Islet precursor cell (in vitro differentiated cells): ENCODE measurements at regions not wholly inside any gene's neighbourhood (a gene's known extent, or its start where the extent isn't known, plus 50 kb on each side); places are given as distances from the start of the nearest gene placed in this dataset.

Experiments used
- DNase-seq: peaks from one replicate; pipeline ENCODE4 v3.0.0-alpha.2; 2018

DNA sequence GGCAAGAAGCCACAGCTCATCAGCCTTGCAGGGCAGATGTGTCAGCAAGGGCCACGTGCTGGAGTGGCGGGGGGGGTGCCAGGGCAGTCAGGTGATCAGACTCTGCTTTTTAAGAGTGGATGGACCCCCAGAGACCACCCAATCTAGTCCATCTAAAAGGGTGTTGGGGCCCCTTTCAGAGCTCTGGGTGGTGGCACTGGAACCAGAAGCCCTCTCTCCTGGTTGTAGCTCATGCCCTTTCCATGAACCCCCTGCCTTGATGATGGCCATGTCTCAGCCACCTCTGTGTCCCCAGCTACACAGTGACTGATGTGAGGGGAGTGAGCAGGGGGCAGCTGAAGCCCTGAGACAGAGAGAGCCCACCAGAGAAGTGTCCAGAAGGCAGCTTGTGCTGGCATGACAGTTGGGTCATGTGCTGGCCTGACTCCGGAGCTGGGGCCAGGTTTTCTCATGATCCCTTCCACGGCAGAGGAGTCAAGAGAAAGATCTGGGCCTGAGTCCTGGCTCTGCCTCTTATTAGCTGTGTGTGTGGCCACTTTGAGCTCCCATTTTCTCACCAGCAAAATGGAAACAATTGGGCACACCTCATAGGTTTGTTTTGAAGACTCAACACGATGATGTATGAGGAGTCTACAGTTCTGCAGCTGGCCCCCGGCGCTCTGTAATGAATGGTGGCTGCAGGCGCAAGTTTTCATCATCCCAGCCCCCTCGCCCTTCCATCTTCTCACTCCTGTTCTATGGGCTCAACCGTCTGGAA, 195.7 kb downstream of the ZFP36L2 start:
- no peak for DNase-seq

DNA sequence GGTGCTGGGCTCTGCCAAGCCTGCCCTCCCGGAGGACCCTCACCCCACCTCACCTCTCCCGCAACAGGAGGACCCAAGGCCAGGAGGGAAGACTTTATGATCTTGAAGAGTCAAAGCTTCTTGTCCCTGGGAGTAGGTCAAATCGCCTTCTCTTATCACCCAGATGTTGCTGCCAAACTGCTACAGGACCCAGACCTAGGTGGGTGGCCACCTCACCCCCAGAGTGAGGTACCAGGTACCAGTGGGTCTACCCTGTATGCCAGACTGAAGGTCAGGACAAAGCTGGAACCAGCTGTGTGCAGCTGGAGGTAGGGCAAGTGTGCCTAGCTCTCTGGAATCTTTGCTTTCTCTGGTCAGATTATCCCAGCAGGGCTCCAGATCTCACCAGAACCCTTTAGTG, 197.2 kb downstream of the ZFP36L2 start:
- no peak for DNase-seq

DNA sequence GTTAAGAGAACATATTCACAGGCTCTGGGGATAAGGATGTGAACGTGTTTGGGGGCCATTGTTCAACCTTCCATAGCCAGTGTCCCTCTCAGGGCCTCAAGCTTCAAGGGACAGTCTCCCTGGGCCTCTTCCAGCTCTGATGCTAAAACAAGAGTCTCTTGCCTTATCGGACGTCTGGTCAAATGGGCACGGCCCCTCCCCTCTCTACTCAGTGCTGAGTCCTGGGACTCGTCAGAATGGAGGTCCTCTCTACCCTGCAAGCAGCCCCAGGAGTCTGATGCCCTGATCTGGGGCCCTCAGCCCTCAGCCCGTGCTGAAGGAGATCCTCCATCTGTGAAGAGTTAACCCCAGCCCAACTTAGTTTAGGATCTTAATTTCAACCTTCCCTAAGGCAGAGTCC, 198.2 kb downstream of the ZFP36L2 start:
- DNase-seq: no peak

DNA sequence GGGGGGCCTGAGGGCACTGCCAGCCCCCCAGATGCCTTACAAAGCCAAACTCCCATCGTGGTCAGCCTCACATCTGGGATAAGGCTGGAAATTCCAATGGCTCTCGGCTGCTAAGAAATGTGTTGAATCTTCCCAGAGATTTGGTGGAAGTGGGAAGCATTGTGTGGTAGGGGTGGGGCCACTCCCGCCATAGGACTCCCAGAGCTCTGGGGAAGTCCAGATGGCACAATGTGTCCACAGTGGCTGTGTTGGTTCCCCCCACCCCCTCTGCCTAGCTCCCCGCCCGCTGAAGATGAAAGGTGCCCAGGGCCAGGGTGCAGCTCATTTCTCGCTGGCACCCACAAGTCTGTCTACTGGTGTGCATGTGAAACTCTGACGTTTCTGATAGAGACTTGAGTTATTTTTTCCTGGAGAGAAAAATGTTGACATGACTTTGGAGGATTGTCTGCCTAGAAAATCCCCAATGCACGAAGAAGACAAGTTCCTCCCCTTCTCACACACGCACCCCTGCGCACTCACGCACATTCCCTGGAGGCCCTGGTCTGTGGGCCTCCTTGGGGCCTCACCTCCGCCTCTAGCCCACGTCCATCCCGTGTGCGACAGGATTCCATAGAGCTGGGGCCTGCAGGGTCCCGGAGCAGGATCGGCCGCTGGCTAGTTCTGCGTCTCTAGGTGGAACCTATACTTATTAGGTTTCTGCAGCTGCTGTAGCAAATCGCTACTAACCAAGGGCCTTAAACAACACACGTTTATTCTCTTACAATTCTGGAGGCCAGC, 199.1 kb downstream of the ZFP36L2 start:
- no peak for DNase-seq

DNA sequence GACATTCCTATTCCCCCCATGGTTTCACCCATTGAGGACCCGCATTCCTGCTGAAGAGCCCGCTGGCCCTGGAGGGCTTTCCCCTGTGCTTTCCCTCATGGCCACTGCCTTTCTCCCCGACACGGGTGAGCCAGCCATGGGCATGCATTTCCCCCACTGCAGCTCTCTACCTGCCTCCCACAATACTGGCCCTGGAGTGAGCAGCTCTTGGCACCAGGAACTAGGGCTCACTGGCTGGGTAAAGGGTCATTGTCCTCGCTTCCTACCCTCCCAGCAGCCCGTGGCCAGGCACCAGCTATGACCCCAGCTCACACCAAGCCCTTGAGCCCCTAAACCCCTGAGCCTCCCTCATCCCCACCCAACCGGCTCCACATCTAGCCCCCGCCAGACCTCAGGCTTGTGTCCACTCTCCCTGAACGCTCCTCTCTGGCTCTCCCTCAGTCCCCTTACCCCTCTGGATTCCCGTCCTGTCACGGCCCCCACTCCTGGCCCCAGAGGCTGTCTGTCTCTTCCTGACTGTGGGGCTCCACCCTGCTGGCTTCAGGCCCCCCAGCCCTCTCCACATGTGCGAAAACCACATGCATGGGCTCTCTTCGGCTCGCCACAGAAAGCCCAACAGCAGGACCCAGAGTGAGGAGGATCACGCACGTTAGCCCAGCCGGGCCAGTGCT, 199.8 kb downstream of the ZFP36L2 start:
- DNase-seq: no peak

DNA sequence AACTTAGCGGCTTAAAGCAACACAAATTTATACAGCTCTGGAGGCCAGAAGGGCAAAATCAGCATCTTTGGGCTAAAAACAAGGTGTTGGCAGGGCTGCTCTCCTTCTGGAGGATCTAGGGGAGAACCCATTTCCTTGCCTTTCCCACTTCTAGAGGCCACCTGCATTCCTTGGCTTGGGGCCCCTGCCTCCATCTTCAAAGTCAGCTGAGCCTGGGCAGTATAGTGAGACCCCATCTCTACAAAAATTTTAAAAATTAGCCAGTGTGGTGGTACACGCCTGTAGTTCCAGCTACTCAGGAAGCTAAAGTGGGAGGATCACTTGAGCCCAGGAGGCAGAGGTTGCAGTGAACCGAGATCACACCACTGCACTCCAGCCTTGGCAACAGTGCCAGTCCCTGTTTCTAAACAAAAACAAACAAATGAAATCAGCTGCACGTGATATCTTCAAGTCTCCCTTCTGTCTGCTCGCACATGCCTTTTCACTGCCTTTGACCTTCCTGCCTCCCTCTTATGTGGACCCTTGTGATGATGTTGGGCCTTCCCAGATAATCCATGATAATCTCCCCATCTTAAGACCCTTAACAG, 200.6 kb downstream of the ZFP36L2 start:
- no peak for DNase-seq

DNA sequence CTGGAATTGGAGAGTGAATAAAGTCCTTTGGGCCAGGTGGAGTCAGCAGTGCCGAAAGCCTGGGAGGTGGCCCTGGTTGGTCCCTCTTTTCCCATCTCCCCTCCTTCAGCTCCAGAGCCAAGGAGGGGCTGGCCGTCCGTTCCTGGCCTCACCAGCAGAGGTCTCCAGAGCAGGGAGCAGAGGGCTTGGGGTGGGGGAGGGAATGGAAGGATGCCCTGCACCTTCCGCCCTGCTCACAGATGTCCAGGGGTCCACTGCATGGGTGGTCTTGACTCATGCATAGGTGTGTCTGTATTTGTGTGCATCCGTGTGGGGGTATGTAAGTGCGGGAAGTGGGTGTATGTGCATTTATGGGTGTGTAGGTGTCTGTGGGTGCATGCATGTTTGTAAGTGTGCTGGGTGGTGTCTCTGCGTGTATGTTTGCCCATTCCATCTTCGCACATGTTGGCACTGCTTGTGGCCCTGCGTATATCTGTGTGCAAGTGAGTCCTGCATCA, 201.8 kb downstream of the ZFP36L2 start:
- DNase-seq: peak; percentile 86

DNA sequence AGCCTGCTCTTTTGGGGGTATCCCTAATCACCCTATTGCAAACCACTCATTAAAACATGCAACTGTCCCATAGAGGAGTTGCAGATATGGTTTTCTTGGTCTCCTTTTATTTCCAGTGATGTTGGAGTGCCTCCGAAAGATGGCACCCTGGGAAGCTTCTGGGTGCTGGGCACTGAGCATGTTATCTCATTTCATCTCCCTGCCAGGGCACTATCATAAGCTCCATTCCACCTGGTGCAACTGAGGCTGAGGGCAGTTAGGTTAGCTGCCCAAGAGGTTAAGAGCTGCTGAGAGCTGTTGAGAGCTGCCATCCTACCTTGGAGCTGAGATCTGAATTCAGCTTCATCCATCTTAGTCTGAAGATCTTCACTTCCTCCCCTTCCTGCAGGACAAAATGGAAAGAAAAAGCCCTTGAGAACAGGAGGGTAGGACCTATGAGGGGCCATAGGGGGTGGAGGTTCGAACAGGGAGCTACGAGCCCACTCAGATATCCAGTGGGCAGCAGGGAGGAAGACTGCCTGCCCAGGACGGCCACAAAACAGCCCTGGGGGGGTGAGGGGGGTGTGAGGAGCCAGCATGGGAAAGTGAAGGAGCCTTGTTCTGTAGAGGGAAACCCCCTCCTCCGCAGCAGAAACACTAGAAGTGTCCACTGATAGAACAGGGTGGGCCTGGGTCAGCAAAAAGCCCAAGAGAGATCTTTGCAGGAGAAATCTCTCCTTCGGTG, 202.5 kb downstream of the ZFP36L2 start:
- DNase-seq: no peak

DNA sequence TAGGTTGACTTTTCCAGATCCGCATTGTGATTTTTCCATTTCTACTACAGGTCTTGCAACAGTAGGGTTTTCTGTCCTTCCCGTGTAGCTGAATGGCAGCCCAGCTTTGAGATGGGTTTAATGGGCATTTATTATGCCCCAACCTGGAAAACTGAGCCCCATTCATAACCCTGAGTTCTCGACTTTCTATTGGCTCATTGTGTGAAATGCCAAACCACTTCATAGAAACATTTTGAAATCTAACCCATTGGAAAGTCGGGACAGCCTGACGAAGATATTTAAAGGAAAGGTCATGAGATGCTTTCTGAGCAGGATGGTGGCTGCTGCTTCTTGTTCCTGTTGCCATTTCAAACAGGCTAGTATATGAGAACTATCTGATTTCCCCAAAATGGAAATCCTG, 203.5 kb downstream of the ZFP36L2 start:
- no peak for DNase-seq

DNA sequence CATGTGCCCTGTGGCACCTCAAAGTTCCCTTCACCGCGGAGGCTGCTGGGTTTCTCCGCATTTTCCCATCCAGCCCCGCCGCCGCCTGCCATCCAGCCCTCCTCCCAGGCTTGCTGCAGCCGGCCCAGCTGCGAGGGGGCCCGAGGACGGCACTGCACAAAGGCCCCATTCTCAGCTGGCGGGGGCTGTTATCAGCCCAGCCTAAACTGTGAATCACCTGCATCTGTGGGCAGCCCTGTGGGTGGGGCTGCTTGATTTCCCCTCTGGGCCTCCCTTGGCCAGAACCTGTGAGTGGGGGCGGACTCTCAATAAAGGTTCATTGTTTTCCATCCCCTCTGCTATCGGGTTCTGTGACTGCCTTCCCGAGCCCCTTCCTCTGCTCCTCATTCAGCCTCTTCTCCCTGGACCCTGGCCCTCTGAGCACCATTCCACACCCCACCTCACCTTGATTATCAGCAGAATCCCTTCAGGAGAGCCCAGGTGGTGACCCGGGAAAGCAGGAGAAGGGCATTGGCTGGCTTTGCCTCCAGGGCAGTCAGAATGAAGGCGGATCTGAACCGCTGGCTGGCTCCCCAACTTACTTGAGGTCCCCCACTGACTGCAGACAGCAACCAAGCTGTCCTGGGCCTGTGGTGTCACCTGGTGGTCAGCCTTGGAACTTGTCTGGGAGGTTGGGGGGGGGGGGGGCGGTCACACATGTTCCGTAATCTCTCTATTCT, 204.5 kb downstream of the ZFP36L2 start:
- DNase-seq: peak; percentile 94

DNA sequence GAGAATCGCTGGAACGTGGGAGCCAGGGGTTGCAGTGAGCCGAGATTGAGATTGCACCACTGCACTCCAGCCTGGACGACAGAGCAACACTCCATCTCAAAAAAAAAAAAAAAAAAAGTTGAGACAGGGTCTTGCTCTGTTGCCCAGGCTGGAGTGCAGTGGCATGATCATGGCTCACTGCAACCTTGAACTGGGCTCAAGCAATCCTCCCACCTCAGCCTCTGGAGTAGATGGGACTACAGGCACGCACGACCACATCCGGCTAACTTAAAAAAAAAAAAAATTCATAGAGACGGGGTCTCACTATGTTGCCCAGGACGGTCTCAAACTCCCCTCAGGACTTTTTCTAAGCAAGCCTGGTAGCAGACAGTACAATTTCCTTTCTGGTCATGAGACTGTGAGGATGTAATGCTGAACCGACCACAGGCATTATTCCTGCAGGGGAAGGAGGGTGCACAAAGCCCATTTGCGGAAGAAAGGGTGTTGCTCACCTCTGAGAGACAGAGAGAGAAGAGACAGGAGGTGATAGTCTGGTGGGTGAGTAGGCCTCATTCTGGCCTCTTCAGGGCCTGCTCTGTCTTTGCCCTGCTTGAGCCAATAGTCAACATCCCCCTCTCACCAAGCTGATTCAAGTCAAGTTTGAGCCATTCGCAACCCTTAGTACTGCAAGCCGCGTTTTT, 205.3 kb downstream of the ZFP36L2 start:
- DNase-seq: no peak

DNA sequence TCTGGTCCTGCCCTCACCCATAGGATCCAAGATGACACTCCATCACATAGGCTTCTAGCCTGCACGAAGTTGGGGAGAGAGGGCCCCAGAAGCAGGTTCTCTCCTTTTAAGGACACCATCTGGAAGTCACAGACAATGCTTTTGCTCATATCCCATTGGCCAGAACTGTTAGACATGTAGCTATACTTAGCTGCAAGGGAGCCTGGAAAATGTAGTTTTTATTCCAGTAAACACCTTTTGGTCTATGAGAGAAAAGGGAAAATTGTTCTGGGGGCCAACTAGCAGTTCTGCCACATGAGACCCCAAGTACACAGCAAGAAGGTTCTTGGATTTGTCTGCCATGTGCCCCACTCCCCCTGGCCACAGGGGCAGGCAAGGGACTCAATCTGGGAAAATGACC, 206.1 kb downstream of the ZFP36L2 start:
- DNase-seq: no peak

DNA sequence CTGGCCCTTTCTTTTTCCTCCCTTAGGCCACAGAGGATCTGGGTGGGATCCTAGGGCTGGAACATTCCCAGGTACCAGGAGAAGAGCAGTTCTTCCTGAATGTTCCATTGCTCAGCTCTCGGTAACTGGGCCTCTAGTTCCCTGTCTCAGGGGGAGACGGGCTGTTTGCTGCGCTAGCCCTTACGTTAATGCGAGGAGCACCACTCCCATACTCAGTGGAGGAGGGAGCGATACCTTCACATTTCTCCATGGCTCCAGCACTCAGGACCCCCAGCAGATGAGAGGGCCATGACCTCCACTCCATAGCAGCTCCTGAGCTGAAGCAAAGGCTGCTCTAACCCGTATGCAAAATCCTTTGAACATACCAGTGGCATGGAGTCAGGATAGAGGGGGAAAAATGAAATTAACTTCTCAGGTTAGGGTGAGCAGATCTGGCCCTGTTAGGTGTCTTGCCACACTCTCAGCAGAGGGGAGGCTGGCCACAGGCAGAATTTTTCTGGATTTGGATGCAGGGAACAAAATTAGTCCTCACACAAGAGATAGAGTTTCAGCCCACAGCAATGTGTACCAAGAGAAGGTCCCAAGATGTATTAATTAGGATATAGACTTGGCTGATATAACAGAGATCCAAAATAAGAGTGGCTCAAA, 206.7 kb downstream of the ZFP36L2 start:
- no peak for DNase-seq

DNA sequence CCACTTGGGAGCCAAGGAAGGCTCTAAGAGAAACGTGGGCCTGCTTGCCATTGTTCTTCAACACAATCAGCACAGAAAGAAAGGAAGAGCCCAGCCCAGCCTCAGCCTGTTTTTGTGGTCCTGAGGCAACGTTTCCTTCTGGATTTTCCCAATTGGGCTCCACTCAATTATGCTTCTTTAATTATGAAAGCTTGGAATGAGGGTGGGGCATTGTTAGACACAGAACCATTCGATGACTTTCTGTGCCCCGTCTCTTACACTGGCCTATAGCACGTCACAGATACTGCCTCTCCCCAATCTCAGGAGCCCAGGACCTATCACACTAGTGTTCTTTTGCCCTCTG, 207.4 kb downstream of the ZFP36L2 start:
- DNase-seq: no peak

DNA sequence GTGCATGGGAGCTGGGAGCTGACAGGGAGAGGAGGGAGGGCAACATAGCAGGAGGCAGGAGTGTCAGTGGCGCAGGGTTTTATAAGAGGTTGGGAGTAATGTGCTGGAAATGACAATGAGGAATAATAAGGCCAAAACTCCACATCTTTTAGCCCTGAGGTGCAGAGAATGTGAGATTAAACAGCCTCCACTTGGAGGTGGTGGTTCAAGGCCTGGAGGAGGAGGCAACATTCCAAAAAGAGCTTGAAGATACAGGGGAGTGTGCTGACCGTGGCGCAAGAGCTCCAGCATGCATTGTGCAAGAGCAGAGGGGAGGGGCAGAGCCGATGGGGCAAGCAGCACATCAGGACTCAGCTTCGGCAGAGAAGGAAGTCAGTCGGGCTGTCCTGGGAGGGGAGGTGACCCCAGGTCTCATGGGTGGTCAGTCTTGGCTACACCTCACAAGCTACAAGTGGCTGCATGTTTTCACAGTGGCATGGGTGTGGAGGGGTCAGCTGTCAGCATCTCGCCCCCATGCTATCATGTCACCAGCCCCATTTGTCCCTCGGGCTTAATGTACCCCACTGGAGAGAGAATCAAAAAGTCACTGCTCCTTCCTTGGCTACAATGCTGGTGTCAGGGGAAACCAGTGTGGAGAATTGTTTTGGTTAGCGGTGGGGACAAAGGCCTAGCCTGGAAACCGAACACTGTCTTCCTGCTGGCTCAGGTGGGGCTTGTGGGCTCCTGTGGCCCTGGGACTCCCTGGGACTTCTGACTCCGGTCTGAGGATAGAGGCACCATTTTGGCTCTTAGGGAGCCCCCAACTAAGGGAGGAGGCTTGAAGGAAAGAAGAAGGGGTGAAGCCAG, 208.0 kb downstream of the ZFP36L2 start:
- no peak for DNase-seq

DNA sequence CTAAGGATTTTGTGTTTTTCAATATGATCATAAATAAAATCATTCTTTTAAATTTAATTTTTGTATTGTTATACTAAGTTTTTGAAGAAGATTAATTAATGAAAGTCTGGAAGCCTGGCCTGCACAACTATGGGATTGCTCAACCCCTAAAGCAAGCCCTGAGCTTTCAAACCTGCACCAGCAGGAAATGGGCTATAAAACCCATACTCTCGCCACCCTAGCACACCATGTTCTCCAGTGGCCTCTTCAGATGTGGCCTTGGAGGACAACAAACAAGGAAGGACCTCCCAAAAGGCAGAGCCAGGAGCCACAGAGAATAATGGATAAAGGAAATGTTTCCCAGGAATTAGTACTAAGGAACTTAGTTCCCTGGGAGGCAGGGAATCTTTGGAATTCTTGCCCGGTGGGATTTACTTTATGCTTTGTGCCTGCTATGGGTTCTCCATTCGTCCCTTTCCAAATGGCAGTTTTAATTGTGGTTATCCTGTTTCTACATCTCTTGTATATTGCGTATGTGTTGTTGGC, 212.5 kb downstream of the ZFP36L2 start:
- DNase-seq: no peak

DNA sequence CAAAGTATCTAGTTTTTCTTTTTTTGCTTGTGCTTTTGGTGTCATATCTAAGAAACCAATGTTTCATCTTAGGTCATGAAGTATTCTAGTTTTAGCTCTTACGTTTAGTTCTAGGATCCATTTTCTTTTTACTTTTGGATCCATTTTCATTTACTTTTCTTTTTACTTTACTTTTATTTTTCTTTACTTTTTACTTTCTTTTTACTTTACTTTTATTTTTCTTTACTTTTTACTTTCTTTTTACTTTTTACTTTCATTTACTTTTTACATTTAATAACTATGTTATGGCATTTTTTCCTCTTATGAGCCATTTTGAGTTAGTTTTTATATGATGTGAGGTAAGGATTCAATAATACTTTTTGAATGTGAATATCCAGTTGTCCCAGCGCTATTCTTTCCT, 213.4 kb downstream of the ZFP36L2 start:
- no peak for DNase-seq

DNA sequence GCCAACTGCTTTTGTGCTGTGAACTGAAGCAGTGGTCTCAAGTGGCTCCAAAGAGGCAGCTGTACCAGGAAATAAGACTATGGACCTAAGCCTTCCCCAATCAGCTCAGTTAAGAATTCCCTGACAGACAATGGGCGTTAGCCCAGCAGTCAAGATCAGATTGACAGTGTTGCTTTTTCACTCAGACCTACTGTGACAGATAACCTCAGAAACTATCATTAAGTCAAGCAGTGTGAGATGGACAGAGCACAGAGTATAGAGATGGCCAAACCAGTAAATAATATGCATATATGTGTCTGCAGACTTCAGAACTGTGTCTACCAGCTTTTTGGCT, 215.3 kb downstream of the ZFP36L2 start:
- no peak for DNase-seq

DNA sequence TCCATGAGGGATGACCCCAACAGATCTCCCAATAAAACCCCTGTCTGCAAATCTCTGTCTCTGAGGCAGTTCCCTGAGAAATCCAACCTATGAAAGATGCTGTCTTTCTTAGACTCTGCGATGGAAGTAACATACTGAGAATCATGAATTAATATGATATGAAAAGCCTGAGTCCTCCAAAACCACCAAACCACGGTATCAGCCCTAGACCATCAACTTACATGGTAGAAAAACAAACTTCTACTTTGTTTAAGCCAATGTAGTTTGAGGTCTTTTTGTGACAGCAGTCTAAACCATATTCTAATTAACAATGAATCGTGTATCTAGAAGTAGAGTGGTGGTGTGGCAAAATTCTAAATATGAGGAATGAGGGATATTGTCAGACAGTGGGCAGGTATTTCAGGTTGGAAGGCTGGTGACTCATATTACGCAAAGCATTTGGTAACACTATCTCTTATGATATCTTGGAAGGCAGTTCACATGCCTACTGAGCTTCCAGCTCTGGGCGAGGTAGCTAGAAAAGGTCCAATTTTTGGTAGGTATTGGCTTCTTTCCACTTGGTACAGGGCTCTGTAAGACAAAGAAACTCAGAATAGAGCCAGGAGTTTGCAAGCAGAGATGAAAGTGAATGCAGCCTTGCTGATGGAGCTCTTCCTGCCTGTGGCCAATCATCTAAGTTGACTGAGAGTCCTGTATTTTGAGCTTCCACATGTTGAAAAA, 215.8 kb downstream of the ZFP36L2 start:
- peak; percentile 43 for DNase-seq
